GM19328 (cell line): ENCODE measurements at regions not wholly inside any gene's neighbourhood (a gene's known extent, or its start where the extent isn't known, plus 50 kb on each side); places are given as distances from the start of the nearest gene placed in this dataset.
"Not testable (repeated sequence)": the region's sequence is repeated elsewhere in the genome, so short reads cannot be mapped to it uniquely, and the experiment has no call there.

Experiments used
- ATAC-seq: cut with Tn5 transposase; IDR thresholded peaks from one replicate; pipeline ENCODE4 v1.9.1; 2021; ENCODE audit warnings: mild to moderate bottlenecking, moderate library complexity; ENCODE audit not compliant: unreplicated experiment

DNA sequence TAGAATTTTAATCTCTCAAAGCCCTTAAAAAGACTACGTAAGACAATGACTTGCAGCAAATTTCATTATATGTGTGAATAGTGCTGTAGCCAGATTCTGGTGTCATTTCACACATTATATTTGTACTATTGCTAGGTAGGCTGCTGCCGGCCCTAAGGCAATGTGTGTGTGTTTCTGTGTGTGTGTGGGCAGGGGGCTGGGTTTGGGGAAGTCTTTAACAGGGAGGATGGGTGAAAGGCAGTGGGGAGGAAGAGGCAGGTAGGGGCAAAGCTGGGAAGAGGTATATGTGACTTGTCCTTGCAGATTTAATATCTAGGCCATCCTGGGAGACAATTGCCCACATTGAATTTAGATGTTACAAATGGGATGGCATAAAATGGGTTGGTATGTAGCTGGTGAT, 130.8 kb downstream of the MACIR start:
- ATAC-seq, result no peak

DNA sequence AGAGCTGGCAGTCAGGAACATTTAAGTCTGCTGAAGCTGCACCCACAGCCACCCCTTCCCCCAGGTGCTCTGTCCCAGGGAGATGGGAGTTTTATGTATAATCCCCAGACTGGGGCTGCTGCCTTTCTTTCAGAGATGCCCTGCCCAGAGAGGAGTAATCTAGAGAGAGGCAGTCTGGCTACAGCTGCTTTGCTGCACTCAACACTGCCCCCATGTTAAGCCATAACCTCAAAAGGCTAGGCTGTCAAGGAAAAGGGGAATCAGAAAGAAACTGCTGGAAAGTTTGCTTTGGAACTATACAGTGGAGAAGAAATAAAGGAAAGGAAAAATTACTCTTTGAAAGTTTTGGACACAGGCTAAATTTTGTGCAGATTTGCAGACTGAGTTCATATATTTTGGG, 127.2 kb downstream of the MACIR start:
- no peak for ATAC-seq

- ATAC-seq, result not testable (repeated sequence)
These were observed 119.1 kb downstream of the MACIR start for GRCh38 chr5:103377638-103378037.

- no peak for ATAC-seq
These were observed 117.5 kb downstream of the MACIR start for GRCh38 chr5:103375863-103376591.

DNA sequence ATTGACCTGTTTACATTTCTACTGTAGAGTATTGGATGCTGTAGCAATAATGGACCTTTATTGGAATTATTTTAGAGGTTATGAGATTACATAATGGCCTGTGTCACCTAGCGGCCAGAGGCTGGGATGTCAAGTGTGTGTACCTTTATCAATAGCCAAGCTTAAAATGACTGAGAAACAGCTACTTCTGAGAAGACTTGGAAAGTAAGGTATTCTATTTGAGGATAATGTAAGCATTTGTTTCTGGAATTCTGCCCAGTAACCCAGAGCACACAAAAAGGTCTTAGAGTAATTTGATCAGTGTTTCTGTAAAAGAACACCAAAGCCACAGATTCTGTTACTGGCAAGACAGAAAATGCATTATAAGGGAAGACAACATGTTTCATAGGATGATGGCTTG, 116.8 kb downstream of the MACIR start:
- ATAC-seq, result no peak

DNA sequence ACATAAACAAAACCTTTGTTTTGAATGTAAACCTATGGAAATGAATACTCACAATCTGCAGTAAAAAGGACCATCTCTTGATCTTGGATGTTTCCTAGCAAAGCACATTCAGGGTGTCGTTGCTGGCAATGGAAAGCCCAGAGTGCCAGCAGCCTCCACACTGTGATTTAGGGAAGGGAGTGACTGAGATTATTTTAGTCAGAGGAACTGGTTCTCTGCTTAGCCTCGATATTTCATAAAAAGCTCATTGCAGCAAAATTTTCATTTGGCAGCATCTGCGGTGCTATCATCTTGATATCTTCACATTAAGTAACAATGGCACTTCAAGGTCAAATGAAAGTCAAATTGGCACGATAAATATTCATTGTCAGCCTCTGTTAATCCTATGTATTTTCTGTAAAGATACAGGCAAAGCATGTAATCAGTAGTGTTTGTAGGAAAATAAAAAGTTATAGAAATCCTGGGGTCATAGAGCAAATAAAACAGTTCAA, 116.0 kb downstream of the MACIR start:
- ATAC-seq, result no peak

DNA sequence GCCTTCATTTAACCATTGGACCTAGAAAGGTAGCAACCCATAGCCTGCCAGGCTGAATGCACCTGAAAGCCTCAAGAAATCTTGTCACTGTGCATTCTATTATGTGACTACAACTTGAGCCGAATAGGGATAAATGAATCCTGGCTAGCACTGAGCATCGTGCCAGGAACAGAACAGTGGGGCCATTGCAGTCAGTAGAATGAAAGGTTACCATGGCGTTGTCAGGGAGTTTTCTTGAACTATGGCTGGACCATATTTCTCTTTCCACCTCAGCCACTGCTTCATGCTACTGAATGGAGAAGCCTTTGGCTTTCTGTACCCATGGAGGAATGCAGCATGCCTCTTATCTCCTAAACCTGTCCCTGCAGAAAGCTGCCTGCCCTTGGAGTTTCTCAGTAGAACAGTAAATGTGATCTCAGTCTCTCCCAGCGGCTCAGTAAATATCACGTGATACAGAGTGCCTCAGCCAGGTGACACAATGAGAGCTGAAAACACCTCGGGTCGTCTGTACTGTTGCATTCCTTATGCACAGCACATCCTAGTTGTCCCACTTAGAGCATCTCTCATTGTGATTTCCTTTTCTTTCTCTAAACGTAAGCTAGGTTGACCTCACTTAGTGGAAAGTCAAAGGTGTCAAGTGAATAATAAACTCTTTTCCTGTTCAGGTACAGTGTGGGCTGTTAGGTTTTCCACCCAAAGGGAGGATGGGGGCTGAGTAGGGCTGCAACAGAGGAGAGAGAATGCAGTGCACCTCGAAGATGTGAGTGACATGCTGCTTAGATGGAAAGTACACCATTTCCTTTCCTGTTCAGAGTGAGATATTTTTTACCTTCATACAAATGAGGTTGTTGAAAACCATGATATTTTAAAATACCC, 115.3 kb downstream of the MACIR start:
- no peak for ATAC-seq

GRCh38 chr5:103371046-103371607, 112.6 kb downstream of the MACIR start:
- ATAC-seq, result no peak

DNA sequence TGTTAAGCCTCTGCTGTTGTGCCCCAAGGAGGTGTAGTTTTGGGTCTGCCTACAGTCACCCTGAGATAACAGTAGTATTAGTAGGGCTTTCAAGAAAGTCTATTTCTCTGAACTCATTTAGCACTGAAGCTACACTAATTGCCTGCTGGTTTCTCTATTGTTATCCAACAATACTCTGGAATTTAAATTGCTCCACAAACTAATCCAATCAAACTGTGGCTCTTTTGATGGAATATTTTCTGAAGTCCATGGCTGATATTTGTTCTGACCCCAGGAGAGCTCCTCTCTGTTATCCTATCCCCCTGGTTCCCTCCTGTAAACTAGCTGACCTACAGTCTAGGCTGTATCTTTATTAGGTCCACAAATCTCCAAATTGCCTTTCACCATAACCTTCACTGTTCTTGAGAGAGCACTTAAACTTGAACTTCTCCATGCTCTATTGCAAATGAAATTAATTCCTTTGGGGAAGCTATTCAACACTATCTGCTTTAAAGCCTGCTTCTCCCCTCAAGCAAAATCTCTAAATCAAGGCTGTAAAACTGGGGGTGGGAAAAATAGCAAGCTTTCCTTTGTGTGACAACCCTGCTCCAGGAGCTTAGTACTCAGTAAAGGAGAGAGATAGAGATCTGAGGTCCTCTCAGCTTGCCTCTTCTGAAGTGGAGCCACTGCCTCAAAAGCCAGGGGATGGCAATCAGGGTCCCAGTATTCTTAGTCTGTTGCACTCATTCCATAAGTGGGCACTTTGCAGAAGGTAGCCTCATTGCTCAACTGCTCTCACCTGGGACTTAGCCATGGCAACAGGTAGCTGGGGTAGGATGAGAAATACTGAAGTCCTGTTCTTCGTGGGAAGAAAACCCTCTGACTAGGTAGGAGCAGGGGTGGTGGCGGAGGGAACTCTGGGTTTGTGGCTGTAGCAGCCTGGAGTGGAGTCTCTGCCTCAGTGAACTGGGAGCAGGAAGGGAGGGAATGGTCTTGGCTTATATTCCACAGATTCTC, 110.9 kb downstream of the MACIR start:
- no peak for ATAC-seq

DNA sequence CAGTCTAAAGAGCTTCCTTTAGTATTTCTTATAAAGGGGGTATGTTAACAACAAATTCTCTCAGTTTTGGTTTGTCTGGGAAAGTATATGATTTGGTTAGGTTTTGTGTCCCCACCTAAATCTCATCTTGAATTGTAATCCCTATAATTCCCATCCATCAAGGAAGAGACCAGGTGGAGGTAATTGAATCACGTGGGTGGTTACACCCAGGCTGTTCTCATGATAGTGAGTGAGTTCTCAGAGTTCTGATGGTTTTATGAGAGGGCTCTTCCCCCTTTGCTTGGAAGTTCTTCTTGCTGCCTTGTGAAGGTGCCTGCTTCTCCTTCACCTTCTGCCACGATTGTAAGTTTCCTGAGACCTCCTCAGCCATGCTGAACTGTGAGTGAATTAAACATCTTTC, 109.1 kb downstream of the MACIR start:
- ATAC-seq, result no peak

DNA sequence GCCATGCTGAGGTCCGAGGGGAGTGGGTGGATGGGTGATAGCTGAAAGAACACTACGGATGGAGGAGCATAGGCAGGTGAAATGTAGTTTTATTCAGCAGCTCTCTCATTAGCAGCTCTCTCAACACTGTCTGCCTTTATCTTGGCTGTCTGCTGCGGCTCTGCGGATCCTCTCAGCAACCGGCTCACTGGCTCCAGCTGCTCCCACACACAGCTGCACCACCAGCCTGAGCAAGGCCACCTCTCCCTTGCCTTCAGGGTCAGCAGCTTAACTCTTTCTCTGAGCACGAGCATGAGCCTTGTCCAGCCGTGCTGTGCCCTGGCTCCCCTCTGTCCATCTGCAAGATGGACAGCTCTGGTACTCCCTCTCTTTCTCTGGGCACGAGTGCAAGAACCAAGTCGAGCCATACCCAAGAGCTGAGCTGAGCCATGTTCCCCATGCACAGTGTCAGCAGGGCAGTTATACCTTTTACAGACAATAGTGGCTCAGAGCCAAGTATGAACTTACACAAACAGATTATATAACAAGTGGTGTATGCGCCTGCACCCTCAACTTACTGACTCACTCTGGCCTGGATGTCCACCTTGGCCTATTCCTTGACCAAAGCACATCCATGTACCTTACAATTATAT, 108.5 kb downstream of the MACIR start:
- ATAC-seq, result no peak

DNA sequence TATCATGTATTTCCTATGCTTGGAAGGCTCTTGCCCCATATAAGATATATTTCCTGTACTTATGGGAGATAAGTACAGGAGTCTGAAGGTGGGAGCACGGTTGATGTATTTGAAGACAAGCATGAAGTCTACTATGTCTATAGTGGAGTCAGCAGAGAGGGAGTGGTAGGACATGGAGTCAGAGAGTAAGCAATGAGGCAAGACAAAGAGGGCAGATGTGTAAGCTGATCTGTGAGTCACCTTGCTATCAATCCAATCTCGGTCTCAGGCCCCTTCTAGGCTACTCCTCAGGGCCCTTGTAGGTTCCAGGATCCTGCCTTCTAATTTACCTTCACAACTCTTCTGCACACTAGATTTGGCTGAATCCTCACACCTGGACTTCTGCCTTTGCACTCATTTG, 105.5 kb downstream of the MACIR start:
- no peak for ATAC-seq

GRCh38 chr5:103362211-103362610, 103.6 kb downstream of the MACIR start:
- ATAC-seq, result no peak

DNA sequence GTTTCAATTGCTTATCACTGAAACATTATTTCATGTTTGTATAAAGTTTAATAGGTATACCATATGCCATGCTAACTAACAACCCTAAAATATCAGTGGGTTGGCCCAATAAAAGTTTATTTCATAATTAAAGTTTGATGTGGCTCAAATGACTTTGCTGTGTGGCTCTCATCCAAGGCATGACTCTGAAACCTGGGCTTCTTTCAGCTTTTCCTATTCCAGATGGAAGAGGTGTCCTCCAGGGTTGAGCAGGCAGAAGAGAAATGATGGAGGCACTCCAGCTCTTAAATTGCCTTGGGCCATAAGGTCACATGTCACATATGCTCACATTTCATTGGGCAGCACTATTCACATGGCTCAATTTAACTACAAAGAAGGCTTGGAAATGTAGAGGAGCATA, 101.9 kb downstream of the MACIR start:
- ATAC-seq, result no peak

DNA sequence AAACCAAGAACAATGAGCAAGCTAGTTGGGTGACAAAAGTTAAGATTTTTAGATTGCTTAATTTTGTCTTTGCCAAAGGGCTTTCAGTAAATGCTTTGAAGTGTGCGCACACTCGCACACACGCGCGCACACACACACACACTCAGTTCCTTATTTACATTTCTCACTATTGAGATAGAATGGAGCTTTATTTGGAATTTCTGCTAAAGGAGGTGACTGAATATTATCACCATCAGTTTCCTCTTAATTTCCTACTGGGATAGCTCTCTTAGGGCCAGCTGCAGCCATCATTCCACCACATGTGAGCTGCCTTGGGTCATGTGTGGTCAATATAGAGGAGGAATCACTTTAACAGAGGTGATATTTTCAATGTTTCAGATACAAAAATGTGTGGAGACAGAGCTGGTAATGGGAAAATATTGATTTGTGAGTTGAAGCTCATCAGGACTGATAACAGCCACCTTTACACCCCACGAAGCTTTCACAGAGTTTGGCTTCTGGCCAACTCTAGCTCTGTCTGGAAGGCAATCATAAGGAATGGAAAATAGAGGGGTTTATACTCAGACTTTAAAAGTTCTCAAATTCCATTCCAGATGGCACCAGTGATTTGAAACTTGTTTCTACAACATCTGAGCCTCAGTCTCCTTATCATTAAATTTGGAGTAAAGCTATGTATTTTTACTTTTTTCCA, 99.9 kb downstream of the MACIR start:
- no peak for ATAC-seq

DNA sequence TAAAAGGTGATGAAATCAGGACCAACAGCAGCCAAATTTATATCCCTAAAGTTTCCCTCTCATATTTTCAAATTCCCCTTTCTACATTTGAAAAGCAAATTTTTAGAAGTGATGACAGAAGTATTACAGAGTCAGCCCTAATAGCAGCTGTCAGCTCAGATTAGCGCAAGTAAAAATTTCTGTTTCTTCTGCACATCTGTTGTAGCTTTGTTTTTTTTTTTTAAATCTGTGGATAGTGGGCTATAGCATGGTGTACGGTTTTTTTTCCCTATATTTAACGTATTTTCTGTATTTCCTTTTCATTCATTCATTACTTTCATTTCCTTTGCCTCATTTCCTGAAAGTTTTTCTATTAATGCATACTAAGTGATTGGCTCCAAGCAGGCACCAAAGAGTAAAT, 99.1 kb downstream of the MACIR start:
- no peak for ATAC-seq

- no peak for ATAC-seq
These were observed 98.0 kb downstream of the MACIR start for GRCh38 chr5:103356350-103357091.

- no peak for ATAC-seq
These were observed 97.0 kb downstream of the MACIR start for GRCh38 chr5:103355579-103355978.

GRCh38 chr5:103354446-103354845, 95.9 kb downstream of the MACIR start:
- no peak for ATAC-seq
